ENCODE measurements at regions not wholly inside any gene's neighbourhood (a gene's known extent, or its start where the extent isn't known, plus 50 kb on each side); places are given as distances from the start of the nearest gene placed in this dataset.

GRCh38 chr10:121213437-121213836 lies 362.3 kb downstream of the WDR11 start:
- 86 to 89% methylated on average over 4 of the region's 4 CpGs for whole genome bisulfite sequencing, 2 donors

DNA sequence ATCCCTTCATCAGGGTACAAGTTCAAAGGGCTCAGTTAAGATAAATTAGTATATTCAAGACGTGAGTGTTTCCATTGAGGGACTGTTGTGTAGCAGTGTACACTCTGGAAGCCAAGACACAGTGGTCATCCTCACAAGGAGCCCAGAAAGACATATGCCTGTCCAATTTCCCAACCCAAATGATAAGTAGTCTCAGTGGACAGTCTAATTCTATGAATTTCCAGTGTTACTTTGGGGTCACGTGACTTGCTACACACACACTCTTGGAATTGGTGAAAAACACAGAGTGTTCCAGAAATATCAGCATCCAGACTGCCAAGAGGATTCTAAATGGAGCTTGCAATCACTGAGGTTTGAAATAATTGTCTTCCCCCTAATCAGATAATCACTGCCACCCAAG lies 365.1 kb downstream of the WDR11 start:
- no peaks in the 10 kb centered on the region for H3K4me1 ChIP-seq (ENCODE audit: control insufficient read depth in 2 of 2, insufficient read depth in 2 of 2, low read length in 1 of 2)
- H3K4me3 ChIP-seq (ENCODE audit: low read depth in 1 of 2, low read length in 2 of 2) = no peak overlapping the region
- H3K27me3 ChIP-seq (ENCODE audit: control insufficient read depth in 1 of 2, insufficient read depth in 2 of 2, low read length in 2 of 2) = no peaks in the 10 kb centered on the region
- H3K36me3 ChIP-seq (ENCODE audit: control insufficient read depth in 2 of 2, insufficient read depth in 2 of 2, low read length in 1 of 2) = no peaks in the 10 kb centered on the region
- H3K9me3 ChIP-seq (ENCODE audit: control insufficient read depth in 2 of 2, insufficient read depth in 1 of 2, low read depth in 1 of 2, low read length in 1 of 2) = no peaks in the 10 kb centered on the region
- WGBS, 2 donors = 74 to 75% methylated on average over 2 of the region's 2 CpGs
- peak overlapping the region in 1 of 2 donors; percentile 16 for H3K27ac ChIP-seq (ENCODE audit: low read depth in 2 of 2, low read length in 1 of 2)

More at GRCh38 chr10:121213437-121213836, 362.3 kb downstream of the WDR11 start:
- Histone ChIP-seq H3K4me3 (ENCODE audit: low read depth in 1 of 2, low read length in 2 of 2) (no peak overlapping the region), H3K9me3 (ENCODE audit: control insufficient read depth in 2 of 2, insufficient read depth in 1 of 2, low read depth in 1 of 2, low read length in 1 of 2) (no peaks in the 10 kb centered on the region), H3K27me3 (ENCODE audit: control insufficient read depth in 1 of 2, insufficient read depth in 2 of 2, low read length in 2 of 2) (no peaks in the 10 kb centered on the region), H3K27ac (ENCODE audit: low read depth in 2 of 2, low read length in 1 of 2) (no peak overlapping the region), H3K4me1 (ENCODE audit: control insufficient read depth in 2 of 2, insufficient read depth in 2 of 2, low read length in 1 of 2) (no peaks in the 10 kb centered on the region), H3K36me3 (ENCODE audit: control insufficient read depth in 2 of 2, insufficient read depth in 2 of 2, low read length in 1 of 2) (no peaks in the 10 kb centered on the region)

DNA sequence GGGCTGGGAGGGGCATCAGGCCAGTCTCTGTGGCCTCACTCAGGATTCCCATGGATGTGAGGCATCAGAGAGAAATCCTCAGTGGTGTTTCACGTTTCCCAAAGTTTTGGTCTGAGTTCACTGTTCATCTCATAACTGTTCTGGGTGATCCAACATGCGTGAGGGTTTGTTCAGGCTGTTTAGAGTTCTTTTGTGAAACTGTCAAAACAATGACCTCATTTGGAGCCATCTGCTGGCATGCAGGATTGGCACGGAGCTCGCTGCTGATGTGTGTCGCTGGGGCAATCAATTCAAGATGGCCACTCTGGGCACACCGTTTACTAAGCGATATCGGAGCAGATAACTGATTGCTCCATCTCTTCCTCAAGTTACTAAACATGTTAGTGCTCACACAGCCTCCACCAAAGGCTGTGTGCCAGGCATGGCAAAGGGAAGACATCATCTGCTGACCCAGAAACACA lies 365.6 kb downstream of the WDR11 start:
- no peaks in the 10 kb centered on the region for H3K27me3 ChIP-seq (ENCODE audit: control insufficient read depth in 1 of 2, insufficient read depth in 2 of 2, low read length in 2 of 2)
- no peaks in the 10 kb centered on the region for H3K4me1 ChIP-seq (ENCODE audit: control insufficient read depth in 2 of 2, insufficient read depth in 2 of 2, low read length in 1 of 2)
- H3K4me3 ChIP-seq (ENCODE audit: low read depth in 1 of 2, low read length in 2 of 2) = no peak overlapping the region
- no peaks in the 10 kb centered on the region for H3K9me3 ChIP-seq (ENCODE audit: control insufficient read depth in 2 of 2, insufficient read depth in 1 of 2, low read depth in 1 of 2, low read length in 1 of 2)
- no peaks in the 10 kb centered on the region for H3K36me3 ChIP-seq (ENCODE audit: control insufficient read depth in 2 of 2, insufficient read depth in 2 of 2, low read length in 1 of 2)
- peak overlapping the region in 1 of 2 donors; percentile 16 for H3K27ac ChIP-seq (ENCODE audit: low read depth in 2 of 2, low read length in 1 of 2)
- WGBS, 2 donors = 52 to 57% methylated on average over 8 of the region's 8 CpGs

- H3K27ac ChIP-seq (ENCODE audit: low read depth in 2 of 2, low read length in 1 of 2) = no peak overlapping the region
- no peaks in the 10 kb centered on the region for H3K4me1 ChIP-seq (ENCODE audit: control insufficient read depth in 2 of 2, insufficient read depth in 2 of 2, low read length in 1 of 2)
- WGBS, 2 donors = 66 to 68% methylated on average over 7 of the region's 7 CpGs
Measured at GRCh38 chr10:121217331-121217730, 366.2 kb downstream of the WDR11 start.

GRCh38 chr10:121221072-121221471 lies 369.9 kb downstream of the WDR11 start:
- Histone ChIP-seq H3K27me3 (ENCODE audit: control insufficient read depth in 1 of 2, insufficient read depth in 2 of 2, low read length in 2 of 2) (no peaks in the 10 kb centered on the region), H3K4me3 (ENCODE audit: low read depth in 1 of 2, low read length in 2 of 2) (no peak overlapping the region), H3K4me1 (ENCODE audit: control insufficient read depth in 2 of 2, insufficient read depth in 2 of 2, low read length in 1 of 2) (no peaks in the 10 kb centered on the region), H3K9me3 (ENCODE audit: control insufficient read depth in 2 of 2, insufficient read depth in 1 of 2, low read depth in 1 of 2, low read length in 1 of 2) (no peaks in the 10 kb centered on the region), H3K27ac (ENCODE audit: low read depth in 2 of 2, low read length in 1 of 2) (no peak overlapping the region), H3K36me3 (ENCODE audit: control insufficient read depth in 2 of 2, insufficient read depth in 2 of 2, low read length in 1 of 2) (no peaks in the 10 kb centered on the region)
- 73 to 79% methylated on average over 3 of the region's 3 CpGs for WGBS, 2 donors

More at GRCh38 chr10:121217331-121217730, 366.2 kb downstream of the WDR11 start:
- Histone ChIP-seq H3K36me3 (ENCODE audit: control insufficient read depth in 2 of 2, insufficient read depth in 2 of 2, low read length in 1 of 2) (no peaks in the 10 kb centered on the region), H3K9me3 (ENCODE audit: control insufficient read depth in 2 of 2, insufficient read depth in 1 of 2, low read depth in 1 of 2, low read length in 1 of 2) (no peaks in the 10 kb centered on the region), H3K4me3 (ENCODE audit: low read depth in 1 of 2, low read length in 2 of 2) (no peak overlapping the region), H3K27me3 (ENCODE audit: control insufficient read depth in 1 of 2, insufficient read depth in 2 of 2, low read length in 2 of 2) (no peaks in the 10 kb centered on the region)

GRCh38 chr10:121221991-121222390 lies 370.8 kb downstream of the WDR11 start:
- H3K4me3 ChIP-seq (ENCODE audit: low read depth in 1 of 2, low read length in 2 of 2) = no peak overlapping the region
- WGBS, 2 donors = 85 to 87% methylated on average over 8 of the region's 8 CpGs
- no peaks in the 10 kb centered on the region for H3K4me1 ChIP-seq (ENCODE audit: control insufficient read depth in 2 of 2, insufficient read depth in 2 of 2, low read length in 1 of 2)
- H3K36me3 ChIP-seq (ENCODE audit: control insufficient read depth in 2 of 2, insufficient read depth in 2 of 2, low read length in 1 of 2) = no peaks in the 10 kb centered on the region
- no peaks in the 10 kb centered on the region for H3K27me3 ChIP-seq (ENCODE audit: control insufficient read depth in 1 of 2, insufficient read depth in 2 of 2, low read length in 2 of 2)
- no peaks in the 10 kb centered on the region for H3K9me3 ChIP-seq (ENCODE audit: control insufficient read depth in 2 of 2, insufficient read depth in 1 of 2, low read depth in 1 of 2, low read length in 1 of 2)
- H3K27ac ChIP-seq (ENCODE audit: low read depth in 2 of 2, low read length in 1 of 2) = no peak overlapping the region

DNA sequence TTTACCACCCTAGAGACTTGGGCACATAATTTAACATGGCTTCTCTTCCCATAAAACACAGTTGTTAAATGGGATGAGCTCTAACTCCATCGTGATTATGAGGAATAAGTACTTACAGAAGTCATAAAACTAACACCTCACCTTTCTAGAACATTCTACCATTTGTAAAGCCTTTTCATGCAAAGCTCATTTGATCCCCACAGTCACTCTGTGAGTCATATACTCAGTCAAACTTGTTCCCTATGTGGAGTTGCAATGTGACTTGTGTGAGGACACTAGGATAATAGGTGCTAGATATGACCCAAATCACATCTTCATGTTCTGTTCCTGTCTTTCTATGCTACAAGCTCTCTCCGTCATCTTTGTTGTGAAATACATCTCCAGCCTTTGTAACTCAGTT lies 371.7 kb downstream of the WDR11 start:
- no peaks in the 10 kb centered on the region for H3K9me3 ChIP-seq (ENCODE audit: control insufficient read depth in 2 of 2, insufficient read depth in 1 of 2, low read depth in 1 of 2, low read length in 1 of 2)
- no peaks in the 10 kb centered on the region for H3K27me3 ChIP-seq (ENCODE audit: control insufficient read depth in 1 of 2, insufficient read depth in 2 of 2, low read length in 2 of 2)
- WGBS, 2 donors = 57 to 70% methylated on average over 2 of the region's 2 CpGs
- H3K36me3 ChIP-seq (ENCODE audit: control insufficient read depth in 2 of 2, insufficient read depth in 2 of 2, low read length in 1 of 2) = no peaks in the 10 kb centered on the region
- H3K27ac ChIP-seq (ENCODE audit: low read depth in 2 of 2, low read length in 1 of 2) = no peak overlapping the region
- H3K4me3 ChIP-seq (ENCODE audit: low read depth in 1 of 2, low read length in 2 of 2) = no peak overlapping the region
- no peaks in the 10 kb centered on the region for H3K4me1 ChIP-seq (ENCODE audit: control insufficient read depth in 2 of 2, insufficient read depth in 2 of 2, low read length in 1 of 2)

DNA sequence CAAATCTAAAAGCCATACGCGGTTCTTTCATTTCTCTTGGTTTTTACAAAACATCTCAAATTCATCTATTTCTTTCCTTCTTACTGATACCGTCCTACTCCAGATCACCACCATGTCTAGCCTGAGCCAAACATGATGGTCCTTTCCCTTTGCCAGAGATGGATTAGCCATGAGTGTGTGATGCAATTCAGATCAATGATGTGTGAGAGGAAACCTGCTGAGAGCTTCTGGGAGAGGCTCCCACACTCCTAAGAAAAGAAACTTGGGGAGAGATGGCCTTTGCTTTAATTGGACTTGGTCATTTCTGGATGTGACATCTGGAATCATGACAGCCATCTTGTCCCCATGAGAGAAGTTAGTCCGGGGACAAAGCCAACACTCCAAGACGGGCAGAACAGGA lies 367.2 kb downstream of the FGFR2 start:
- no peaks in the 10 kb centered on the region for H3K27me3 ChIP-seq (ENCODE audit: control insufficient read depth in 1 of 2, insufficient read depth in 2 of 2, low read length in 2 of 2)
- H3K27ac ChIP-seq (ENCODE audit: low read depth in 2 of 2, low read length in 1 of 2) = no peak overlapping the region
- H3K4me3 ChIP-seq (ENCODE audit: low read depth in 1 of 2, low read length in 2 of 2) = no peak overlapping the region
- H3K4me1 ChIP-seq (ENCODE audit: control insufficient read depth in 2 of 2, insufficient read depth in 2 of 2, low read length in 1 of 2) = no peaks in the 10 kb centered on the region
- 75 to 78% methylated on average over 5 of the region's 5 CpGs for WGBS, 2 donors
- H3K9me3 ChIP-seq (ENCODE audit: control insufficient read depth in 2 of 2, insufficient read depth in 1 of 2, low read depth in 1 of 2, low read length in 1 of 2) = no peaks in the 10 kb centered on the region
- no peaks in the 10 kb centered on the region for H3K36me3 ChIP-seq (ENCODE audit: control insufficient read depth in 2 of 2, insufficient read depth in 2 of 2, low read length in 1 of 2)

DNA sequence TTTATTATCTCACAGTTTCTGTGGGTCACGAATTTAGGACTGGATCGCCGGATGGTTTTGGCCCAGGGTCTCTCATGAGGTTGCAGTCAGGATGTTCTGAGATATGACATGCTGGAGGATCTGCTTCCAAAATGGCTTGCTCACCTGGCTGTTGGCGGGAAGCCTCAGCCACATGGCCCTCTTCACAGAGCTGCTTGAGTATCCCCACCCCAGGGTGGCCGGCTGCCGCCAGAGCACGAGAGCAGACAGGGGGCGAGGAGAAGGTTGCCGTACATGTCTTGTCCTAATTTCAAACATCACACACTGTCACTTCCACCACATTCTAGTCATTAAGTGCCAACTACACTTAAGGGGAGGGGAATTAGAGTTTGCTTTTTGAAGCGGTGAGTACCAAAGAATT lies 365.8 kb downstream of the FGFR2 start:
- no peaks in the 10 kb centered on the region for H3K4me1 ChIP-seq (ENCODE audit: control insufficient read depth in 2 of 2, insufficient read depth in 2 of 2, low read length in 1 of 2)
- no peaks in the 10 kb centered on the region for H3K36me3 ChIP-seq (ENCODE audit: control insufficient read depth in 2 of 2, insufficient read depth in 2 of 2, low read length in 1 of 2)
- no peak overlapping the region for H3K27ac ChIP-seq (ENCODE audit: low read depth in 2 of 2, low read length in 1 of 2)
- no peak overlapping the region for H3K4me3 ChIP-seq (ENCODE audit: low read depth in 1 of 2, low read length in 2 of 2)
- peaks cover 0 to 2% of the 10 kb centered on the region in 2 donors for H3K9me3 ChIP-seq (ENCODE audit: control insufficient read depth in 2 of 2, insufficient read depth in 1 of 2, low read depth in 1 of 2, low read length in 1 of 2)
- 89% methylated on average over 10 of the region's 10 CpGs for WGBS, 2 donors
- H3K27me3 ChIP-seq (ENCODE audit: control insufficient read depth in 1 of 2, insufficient read depth in 2 of 2, low read length in 2 of 2) = no peaks in the 10 kb centered on the region

GRCh38 chr10:121235692-121236091 lies 362.6 kb downstream of the FGFR2 start:
- 81 to 90% methylated on average over 2 of the region's 2 CpGs for WGBS, 2 donors
- Histone ChIP-seq H3K36me3 (ENCODE audit: control insufficient read depth in 2 of 2, insufficient read depth in 2 of 2, low read length in 1 of 2) (no peaks in the 10 kb centered on the region), H3K4me3 (ENCODE audit: low read depth in 1 of 2, low read length in 2 of 2) (no peak overlapping the region), H3K27ac (ENCODE audit: low read depth in 2 of 2, low read length in 1 of 2) (no peak overlapping the region), H3K9me3 (ENCODE audit: control insufficient read depth in 2 of 2, insufficient read depth in 1 of 2, low read depth in 1 of 2, low read length in 1 of 2) (peaks cover 0 to 2% of the 10 kb centered on the region in 2 donors), H3K4me1 (ENCODE audit: control insufficient read depth in 2 of 2, insufficient read depth in 2 of 2, low read length in 1 of 2) (peaks cover 0 to 4% of the 10 kb centered on the region in 2 donors), H3K27me3 (ENCODE audit: control insufficient read depth in 1 of 2, insufficient read depth in 2 of 2, low read length in 2 of 2) (no peaks in the 10 kb centered on the region)

Data from esophagus (tissue), 2 donors.